Endodermal cell (in vitro differentiated cells): ENCODE measurements at regions not wholly inside any gene's neighbourhood (a gene's known extent, or its start where the extent isn't known, plus 50 kb on each side); places are given as distances from the start of the nearest gene placed in this dataset.

ENCODE experiments used
- DNase-seq: peaks from one replicate; pipeline ENCODE4 v3.0.0-alpha.2; 2017
- H3K27ac ChIP-seq: 2 replicates; pipeline ENCODE4 v1.5.1; 2013; ENCODE audit warnings: mild to moderate bottlenecking, low read depth, low read length, moderate library complexity
- H3K27me3 ChIP-seq: 2 replicates; pipeline ENCODE4 v1.6.1; 2013; ENCODE audit warnings: mild to moderate bottlenecking, low read length, moderate library complexity; ENCODE audit not compliant: insufficient read depth, control insufficient read depth, poor library complexity, severe bottlenecking
- H3K36me3 ChIP-seq: 2 replicates; pipeline ENCODE4 v1.7.0; 2013; ENCODE audit warnings: mild to moderate bottlenecking, low read length, moderate library complexity; ENCODE audit not compliant: control insufficient read depth, insufficient read depth
- H3K4me1 ChIP-seq: one replicate; pipeline ENCODE4 v1.7.0; 2013; ENCODE audit warnings: low read length; ENCODE audit not compliant: control insufficient read depth, insufficient read depth
- H3K4me3 ChIP-seq: 2 replicates; pipeline ENCODE4 v1.5.1; 2013; ENCODE audit warnings: mild to moderate bottlenecking, low read length, moderate library complexity
- H3K9ac ChIP-seq: 2 replicates; pipeline ENCODE4 v1.6.1; 2013; ENCODE audit warnings: mild to moderate bottlenecking, low read length, moderate library complexity; ENCODE audit not compliant: poor library complexity, severe bottlenecking; ENCODE audit errors: extremely low read depth
- H3K9me3 ChIP-seq: 2 replicates; pipeline ENCODE4 v1.6.1; 2013; ENCODE audit warnings: mild to moderate bottlenecking, low read length, moderate library complexity; ENCODE audit not compliant: control insufficient read depth
- H3K27ac Mint-ChIP-seq: 2 replicates; pipeline ENCODE4 v1.8.0; 2020; ENCODE audit warnings: mixed read lengths
- H3K27me3 Mint-ChIP-seq: 2 replicates; pipeline ENCODE4 v1.8.0; 2021; ENCODE audit warnings: mild to moderate bottlenecking, mixed read lengths; ENCODE audit not compliant: insufficient read depth
- H3K36me3 Mint-ChIP-seq: 2 replicates; pipeline ENCODE4 v1.8.0; 2020; ENCODE audit warnings: low read depth, mixed read lengths
- H3K4me1 Mint-ChIP-seq: 2 replicates; pipeline ENCODE4 v1.8.0; 2020; ENCODE audit warnings: mixed read lengths
- H3K4me3 Mint-ChIP-seq: 2 replicates; pipeline ENCODE4 v1.8.0; 2020; ENCODE audit warnings: mild to moderate bottlenecking, moderate library complexity, mixed read lengths
- H3K9me3 Mint-ChIP-seq: 2 replicates; pipeline ENCODE4 v1.8.0; 2020; ENCODE audit warnings: mild to moderate bottlenecking, mixed read lengths
- CTCF ChIP-seq: fragments of 200-600 bp; sonication (generic); conservative IDR thresholded peaks from 2 replicates; pipeline ENCODE4 v1.5.0; 2021; ENCODE audit warnings: antibody characterized with exemption, mild to moderate bottlenecking
- WGBS, 2 experiments: methylation state at CpG; one replicate each; pipeline versions ENCODE4 v1.1.5 to v1.1.7; 2013; ENCODE audit warnings: missing lambda C conversion rate in 2 of 2, mixed read lengths in 1 of 2; ENCODE audit not compliant: insufficient coverage in 1 of 2, insufficient read length in 1 of 2; 5-methylcytosine and 5-hydroxymethylcytosine counted together

GRCh38 chr3:188059351-188059750 is 94.6 kb upstream of the LPP start:
- no peak overlapping the region for H3K9ac ChIP-seq

GRCh38 chr3:188060264-188060835 is 93.6 kb upstream of the LPP start:
- Histone ChIP-seq H3K9ac (no peak overlapping the region), H3K4me1 (peaks cover 2% of the 10 kb centered on the region), H3K27me3 (no peaks in the 10 kb centered on the region), H3K4me3 (no peak overlapping the region), H3K9me3 (no peaks in the 10 kb centered on the region), H3K27ac (no peak overlapping the region), H3K36me3 (no peaks in the 10 kb centered on the region)
- Mint-ChIP-seq H3K27me3 (no peaks in the 10 kb centered on the region), H3K27ac (no peak overlapping the region), H3K4me1 (peaks cover 5% of the 10 kb centered on the region), H3K36me3 (no peaks in the 10 kb centered on the region), H3K4me3 (no peak overlapping the region), H3K9me3 (no peaks in the 10 kb centered on the region)
- no peak for TF ChIP-seq CTCF
- WGBS, 2 experiments, result 93 to 100% methylated on average over 2 of the region's 2 CpGs
- no peak for DNase-seq

More at GRCh38 chr3:188059351-188059750, 94.6 kb upstream of the LPP start:
- H3K27ac ChIP-seq, result no peak overlapping the region
- no peak overlapping the region for H3K27ac Mint-ChIP-seq
- H3K9me3 ChIP-seq, result no peaks in the 10 kb centered on the region
- no peak for DNase-seq
- H3K4me3 Mint-ChIP-seq, result no peak overlapping the region
- H3K4me1 ChIP-seq, result peaks cover 2% of the 10 kb centered on the region
- H3K36me3 ChIP-seq, result no peaks in the 10 kb centered on the region
- H3K36me3 Mint-ChIP-seq, result no peaks in the 10 kb centered on the region
- H3K4me1 Mint-ChIP-seq, result peaks cover 5% of the 10 kb centered on the region
- no peak for TF ChIP-seq CTCF
- WGBS, 2 experiments, result 96% methylated on average over 3 of the region's 3 CpGs; no CpG with 5 or more reads in 1 of the 2 experiments
- H3K9me3 Mint-ChIP-seq, result no peaks in the 10 kb centered on the region
- no peaks in the 10 kb centered on the region for H3K27me3 ChIP-seq
- no peaks in the 10 kb centered on the region for H3K27me3 Mint-ChIP-seq
- H3K4me3 ChIP-seq, result no peak overlapping the region

- H3K36me3 Mint-ChIP-seq, result no peaks in the 10 kb centered on the region
- no peak overlapping the region for H3K4me3 Mint-ChIP-seq
- no peak for TF ChIP-seq CTCF
- WGBS, 2 experiments, result 73% methylated on average over 2 of the region's 2 CpGs; no CpG with 5 or more reads in 1 of the 2 experiments
- no peaks in the 10 kb centered on the region for H3K9me3 Mint-ChIP-seq
- H3K36me3 ChIP-seq, result no peaks in the 10 kb centered on the region
- DNase-seq, result no peak
- peaks cover 5% of the 10 kb centered on the region for H3K4me1 Mint-ChIP-seq
- no peak overlapping the region for H3K9ac ChIP-seq
- H3K27me3 Mint-ChIP-seq, result no peaks in the 10 kb centered on the region
- no peaks in the 10 kb centered on the region for H3K27me3 ChIP-seq
- no peak overlapping the region for H3K4me3 ChIP-seq
- H3K4me1 ChIP-seq, result peaks cover 2% of the 10 kb centered on the region
- H3K27ac ChIP-seq, result no peak overlapping the region
- H3K27ac Mint-ChIP-seq, result no peak overlapping the region
- no peaks in the 10 kb centered on the region for H3K9me3 ChIP-seq
Measured at GRCh38 chr3:188060840-188061544, 93.0 kb upstream of the LPP start.
